Fibroblast of lung (primary cell): ENCODE measurements at regions not wholly inside any gene's neighbourhood (a gene's known extent, or its start where the extent isn't known, plus 50 kb on each side); places are given as distances from the start of the nearest gene placed in this dataset.

Experiments
- CTCF ChIP-seq, 2 donors: IDR thresholded peaks in 1 of 2; conservative IDR thresholded peaks in 1 of 2; 1 replicate in 1 of 2; 2 replicates in 1 of 2; pipeline ENCODE4 v1.5.1; 2011 to 2012; ENCODE audit warnings: low read length in 2 of 2, control low read depth in 1 of 2, inconsistent platforms in 1 of 2, low read depth in 1 of 2, mild to moderate bottlenecking in 1 of 2
- EZH2 ChIP-seq: IDR thresholded peaks from 2 replicates; pipeline ENCODE4 v1.5.1; 2012; ENCODE audit warnings: low read length, control low read depth, mild to moderate bottlenecking; ENCODE audit errors: missing control alignments

GRCh38 chr21:15127437-15127836 lies 62.6 kb upstream of the NRIP1 start:
- TF ChIP-seq CTCF (conservative IDR thresholded peaks at IDR 0.05 in 1 of 2, IDR thresholded peaks at IDR 0.05 in 1 of 2; ENCODE audit: low read depth in 1 of 2, low read length in 2 of 2) = no peak
- no peak for TF ChIP-seq EZH2
